ENCODE measurements at regions not wholly inside any gene's neighbourhood (a gene's known extent, or its start where the extent isn't known, plus 50 kb on each side); places are given as distances from the start of the nearest gene placed in this dataset.

- 90 to 93% methylated on average over 6 of the region's 6 CpGs for WGBS, 2 donors
- H3K9me3 ChIP-seq, result no peaks in the 10 kb centered on the region
- DNase-seq, result no peak
- no peak overlapping the region for H3K4me3 ChIP-seq
- intact Hi-C loops (cut with DNase I; ENCODE audit: low total_unique reads), result no loop called here
- H3K36me3 ChIP-seq (ENCODE audit: low read depth, missing control alignments), result no peaks in the 10 kb centered on the region
- H3K27me3 ChIP-seq, result no peaks in the 10 kb centered on the region
- no peaks in the 10 kb centered on the region for H3K4me1 ChIP-seq
- TF ChIP-seq POLR2A (IDR thresholded peaks at IDR 0.05) (no peak), CTCF (IDR thresholded peaks at IDR 0.05) (no peak)
- H3K27ac ChIP-seq, result no peak overlapping the region
Measured at GRCh38 chr10:27451054-27451453, 53.0 kb upstream of the RAB18 start.

- Histone ChIP-seq H3K36me3 (ENCODE audit: low read depth, missing control alignments) (no peaks in the 10 kb centered on the region), H3K9me3 (no peaks in the 10 kb centered on the region), H3K4me1 (no peaks in the 10 kb centered on the region), H3K27me3 (no peaks in the 10 kb centered on the region), H3K27ac (no peak overlapping the region), H3K4me3 (no peak overlapping the region)
- intact Hi-C loops (cut with DNase I; ENCODE audit: low total_unique reads), result no loop called here
- TF ChIP-seq CTCF (IDR thresholded peaks at IDR 0.05), result no peak
- TF ChIP-seq POLR2A (IDR thresholded peaks at IDR 0.05), result no peak
- DNase-seq, result no peak
Measured at GRCh38 chr10:27450225-27450624, 53.9 kb upstream of the RAB18 start.

GRCh38 chr10:27449571-27449970, 54.5 kb upstream of the RAB18 start:
- intact Hi-C loops (cut with DNase I; ENCODE audit: low total_unique reads), result no loop called here
- H3K27ac ChIP-seq, result no peak overlapping the region

GRCh38 chr10:27448921-27449320, 55.2 kb upstream of the RAB18 start:
- intact Hi-C loops (cut with DNase I; ENCODE audit: low total_unique reads), result no loop called here
- 86 to 87% methylated on average over 2 of the region's 2 CpGs for WGBS, 2 donors
- no peaks in the 10 kb centered on the region for H3K9me3 ChIP-seq
- H3K36me3 ChIP-seq (ENCODE audit: low read depth, missing control alignments), result no peaks in the 10 kb centered on the region
- H3K4me3 ChIP-seq, result no peak overlapping the region
- H3K27me3 ChIP-seq, result no peaks in the 10 kb centered on the region
- no peaks in the 10 kb centered on the region for H3K4me1 ChIP-seq
- no peak for DNase-seq
- no peak for TF ChIP-seq CTCF (IDR thresholded peaks at IDR 0.05)
- H3K27ac ChIP-seq, result no peak overlapping the region

More at GRCh38 chr10:27449571-27449970, 54.5 kb upstream of the RAB18 start:
- H3K4me1 ChIP-seq, result no peaks in the 10 kb centered on the region
- no peaks in the 10 kb centered on the region for H3K36me3 ChIP-seq (ENCODE audit: low read depth, missing control alignments)
- 77 to 86% methylated on average over 4 of the region's 4 CpGs for WGBS, 2 donors
- H3K9me3 ChIP-seq, result no peaks in the 10 kb centered on the region
- H3K27me3 ChIP-seq, result no peaks in the 10 kb centered on the region
- DNase-seq, result no peak
- no peak overlapping the region for H3K4me3 ChIP-seq
- TF ChIP-seq CTCF (IDR thresholded peaks at IDR 0.05) (no peak), POLR2A (IDR thresholded peaks at IDR 0.05) (no peak)

- no peak overlapping the region for H3K27ac ChIP-seq
- no peak overlapping the region for H3K4me3 ChIP-seq
- no peaks in the 10 kb centered on the region for H3K27me3 ChIP-seq
- H3K4me1 ChIP-seq, result no peaks in the 10 kb centered on the region
- WGBS, 2 donors, result 84 to 94% methylated on average over 3 of the region's 3 CpGs
- H3K36me3 ChIP-seq (ENCODE audit: low read depth, missing control alignments), result no peaks in the 10 kb centered on the region
- DNase-seq, result no peak
- H3K9me3 ChIP-seq, result no peaks in the 10 kb centered on the region
- intact Hi-C loops (cut with DNase I; ENCODE audit: low total_unique reads), result no loop called here
- TF ChIP-seq POLR2A (IDR thresholded peaks at IDR 0.05) (no peak), CTCF (IDR thresholded peaks at IDR 0.05) (no peak)
Measured at GRCh38 chr10:27447540-27447939, 56.6 kb upstream of the RAB18 start.
